Inflammatory macrophage treated with lipopolysaccharide for 4 hours (primary cell): ENCODE measurements at regions not wholly inside any gene's neighbourhood (a gene's known extent, or its start where the extent isn't known, plus 50 kb on each side); places are given as distances from the start of the nearest gene placed in this dataset.

ENCODE experiments used
- DNase-seq: peaks from one replicate; pipeline ENCODE4 v3.0.0-alpha.2; 2020

DNA sequence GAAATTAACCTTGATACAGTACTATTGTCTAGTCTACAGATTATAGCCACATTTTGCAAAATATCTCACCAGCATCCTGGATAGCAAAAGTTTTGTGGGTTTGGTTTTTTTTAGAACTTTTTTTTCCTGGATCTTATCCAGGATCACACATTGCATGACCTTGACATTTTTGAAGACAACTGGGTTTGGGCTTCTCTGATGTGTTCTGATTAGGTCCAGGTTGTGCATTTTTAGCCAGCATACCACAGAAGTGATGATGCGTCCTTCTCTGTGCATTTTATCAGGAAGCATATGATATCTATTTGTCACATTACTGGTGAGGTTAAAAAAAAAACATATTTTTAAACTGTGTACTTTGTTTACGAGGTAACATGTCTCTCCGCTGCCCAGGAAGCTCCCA, 221.0 kb upstream of the OSR1 start:
- no peak for DNase-seq

DNA sequence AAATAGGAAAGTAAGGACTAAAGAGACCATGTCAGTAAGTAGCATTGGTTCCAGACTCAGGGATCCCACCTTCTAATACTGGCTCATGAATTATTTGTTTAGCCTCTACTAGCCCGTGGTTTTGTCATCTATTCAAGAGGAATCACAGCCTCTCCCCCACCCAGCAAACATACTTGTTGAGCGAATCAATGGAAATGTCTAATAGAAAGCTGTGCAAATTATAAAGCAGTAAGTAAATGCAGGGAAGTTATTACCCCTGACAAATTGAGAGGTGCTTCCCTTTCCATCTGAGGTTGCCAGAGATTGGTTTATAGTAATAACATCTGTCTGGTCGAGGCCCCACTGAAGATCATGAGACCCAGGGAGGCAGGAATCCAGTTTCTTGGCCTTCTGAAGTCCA, 219.3 kb upstream of the OSR1 start:
- no peak for DNase-seq

- no peak for DNase-seq
Observed at GRCh38 chr2:19576411-19576810, 218.0 kb upstream of the OSR1 start.

- DNase-seq: no peak
Observed at GRCh38 chr2:19575641-19576040, 217.2 kb upstream of the OSR1 start.

- DNase-seq: no peak
Observed at GRCh38 chr2:19574778-19575260, 216.4 kb upstream of the OSR1 start.

- DNase-seq: no peak
Observed at GRCh38 chr2:19573784-19574183, 215.4 kb upstream of the OSR1 start.

DNA sequence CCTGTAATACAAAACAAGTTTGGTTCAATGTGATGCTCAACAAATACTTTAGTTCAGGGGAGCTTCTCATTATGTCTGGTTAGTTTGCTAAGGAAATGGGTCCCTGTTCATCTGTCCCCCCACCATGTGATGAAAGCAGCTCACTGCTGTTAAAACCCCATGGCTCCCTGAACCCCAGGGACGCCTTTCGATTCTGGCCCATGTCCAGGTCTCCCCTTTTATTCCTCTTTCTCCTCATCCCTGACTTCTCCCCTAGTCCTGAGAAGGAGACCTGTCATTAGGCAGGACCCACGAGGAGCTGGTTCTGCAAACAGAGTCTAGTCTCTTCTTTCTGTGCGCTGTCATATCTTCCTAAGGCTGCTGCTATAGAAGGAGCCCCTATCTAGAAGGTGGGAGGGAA, 213.3 kb upstream of the OSR1 start:
- DNase-seq: no peak

DNA sequence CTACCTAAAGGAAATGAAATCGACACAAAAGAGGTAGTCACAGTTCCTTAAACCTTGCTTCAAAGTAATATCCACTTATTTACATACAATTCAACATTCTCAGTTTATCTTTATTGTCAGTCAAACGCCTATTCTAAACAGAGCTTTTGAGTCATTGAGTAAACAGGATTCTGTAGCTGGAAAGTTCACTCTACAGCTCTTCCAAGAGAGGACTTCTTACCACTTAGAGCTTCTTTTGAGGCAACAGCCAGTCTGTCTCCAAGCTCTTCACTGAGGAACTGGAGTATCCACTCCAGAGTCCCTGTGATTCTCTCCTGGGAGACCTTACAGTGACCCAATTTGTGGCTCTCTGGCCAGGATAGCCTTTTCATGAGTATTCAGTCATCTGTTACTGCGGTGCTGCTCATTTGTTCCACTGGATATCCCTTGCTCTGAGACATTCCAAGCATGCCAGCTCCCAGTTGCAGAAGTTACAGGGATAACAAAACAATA, 210.9 kb upstream of the OSR1 start:
- no peak for DNase-seq

GRCh38 chr2:19568809-19569208, 210.4 kb upstream of the OSR1 start:
- no peak for DNase-seq

- no peak for DNase-seq
Observed at GRCh38 chr2:19560785-19561184, 202.4 kb upstream of the OSR1 start.

GRCh38 chr2:19559596-19560240, 201.3 kb upstream of the OSR1 start:
- DNase-seq: no peak

DNA sequence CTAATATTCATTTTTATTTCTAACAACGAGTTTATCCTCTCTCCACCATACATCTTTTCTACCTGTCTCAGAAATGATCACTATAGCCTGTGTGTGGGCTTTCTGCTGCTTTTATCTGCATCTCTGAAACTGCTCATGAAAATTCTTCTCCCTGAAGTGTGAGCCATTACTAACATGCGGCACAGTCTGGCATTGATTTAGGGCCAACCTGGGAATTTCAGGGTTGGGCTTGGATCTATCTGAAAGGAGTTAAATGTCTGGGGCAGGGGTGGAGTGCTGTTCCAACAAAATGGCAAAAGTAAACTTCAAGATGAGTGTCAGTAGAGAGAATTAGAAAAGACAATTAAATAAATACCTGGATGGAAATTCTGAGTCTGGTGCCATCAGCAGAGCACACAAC, 198.2 kb upstream of the OSR1 start:
- no peak for DNase-seq

DNA sequence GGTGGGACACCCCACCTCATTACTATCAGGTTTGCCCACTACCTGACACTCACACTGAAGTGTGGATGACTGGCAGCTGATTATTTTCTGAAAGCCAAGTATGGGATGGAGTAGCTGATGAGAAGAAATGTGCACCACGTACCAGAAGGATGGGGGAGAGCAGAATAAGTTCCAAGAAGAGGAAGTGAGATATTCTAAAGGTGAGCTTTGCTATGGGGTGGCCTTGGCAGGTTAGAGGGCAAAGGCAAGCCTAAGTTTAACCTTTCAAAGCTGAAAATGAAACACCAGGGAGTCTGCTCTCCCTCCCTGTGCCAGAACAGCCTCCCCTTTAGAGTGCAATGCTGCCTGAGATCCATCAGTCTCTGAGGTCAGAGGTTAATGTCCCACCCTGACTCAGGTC, 196.1 kb upstream of the OSR1 start:
- no peak for DNase-seq

DNA sequence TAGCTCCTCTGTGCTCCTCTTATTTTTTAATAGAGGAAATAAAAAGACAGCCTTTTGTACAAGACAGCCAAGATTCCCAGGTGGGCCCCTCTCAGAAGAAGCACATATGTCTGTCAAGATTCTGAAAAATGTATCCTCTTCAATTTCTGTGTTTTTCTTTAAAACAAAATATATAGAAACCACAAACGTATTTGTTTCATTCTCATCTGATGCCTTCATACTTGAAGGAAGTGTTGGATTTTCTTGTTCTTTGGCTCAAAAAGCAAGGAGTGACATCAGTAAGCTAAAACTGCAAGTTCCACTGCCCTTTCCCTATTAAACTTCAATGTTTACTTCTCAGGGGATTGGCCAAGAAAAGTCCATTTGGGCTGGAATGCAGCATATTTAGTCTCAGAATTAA, 193.8 kb upstream of the OSR1 start:
- DNase-seq: no peak

GRCh38 chr2:19550750-19551149, 192.3 kb upstream of the OSR1 start:
- no peak for DNase-seq

DNA sequence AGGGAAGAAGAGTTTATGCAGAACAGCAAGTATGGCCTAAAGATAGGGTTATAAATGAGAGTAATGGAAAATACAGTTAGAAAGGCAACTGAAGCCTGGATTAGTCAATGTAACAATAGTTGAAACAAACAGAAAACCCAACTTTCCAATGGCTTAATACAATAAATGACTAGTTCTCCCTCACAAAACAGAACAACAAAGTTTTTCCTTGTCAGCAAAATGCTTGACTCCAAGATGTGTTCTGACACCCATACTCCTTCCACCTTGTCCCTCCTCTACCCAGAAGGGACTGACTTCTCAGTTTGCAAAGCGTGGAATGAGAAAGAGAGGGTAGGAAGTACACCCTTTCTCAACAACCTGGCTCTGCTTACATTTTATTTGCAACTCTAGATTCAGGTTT, 191.4 kb upstream of the OSR1 start:
- no peak for DNase-seq

DNA sequence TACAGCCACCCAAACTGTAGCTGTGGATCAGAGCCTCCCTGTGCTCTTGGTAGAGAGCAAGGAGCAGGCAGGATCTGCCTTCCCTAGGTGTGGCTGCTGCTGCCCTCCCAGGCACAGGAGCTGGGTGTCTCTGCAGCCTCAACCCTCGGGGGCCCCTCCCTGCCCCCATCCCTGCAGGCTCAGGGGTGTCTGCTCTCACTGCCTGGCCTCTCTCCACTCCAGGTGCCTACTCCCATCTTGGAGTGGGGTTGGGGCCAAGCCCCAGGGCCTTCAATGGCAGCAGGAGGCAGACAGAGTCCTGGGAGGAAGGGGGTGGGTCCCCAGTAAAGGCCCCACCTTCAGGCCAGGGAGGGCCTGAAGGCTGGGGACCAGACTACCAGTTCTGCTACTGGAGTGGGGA, 189.7 kb upstream of the OSR1 start:
- DNase-seq: no peak

DNA sequence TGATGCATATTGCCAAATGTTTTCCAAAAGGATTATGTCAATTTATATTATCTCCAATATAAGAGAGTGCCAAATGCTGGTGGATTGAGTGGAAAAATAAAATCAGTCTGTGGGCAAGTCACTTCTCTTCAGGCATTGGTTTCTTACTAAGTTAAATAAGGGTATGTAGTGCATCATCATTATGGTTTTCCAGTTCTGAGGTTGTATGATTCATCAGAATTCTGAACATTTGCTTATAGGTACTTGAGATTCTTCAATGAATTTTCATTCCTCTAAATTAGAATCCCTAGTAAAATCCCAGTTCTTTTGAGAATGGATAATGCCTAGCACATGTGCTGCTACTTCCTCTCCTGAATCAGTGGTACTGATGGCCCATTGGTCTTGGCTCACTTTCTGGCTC, 188.9 kb upstream of the OSR1 start:
- DNase-seq: no peak

DNA sequence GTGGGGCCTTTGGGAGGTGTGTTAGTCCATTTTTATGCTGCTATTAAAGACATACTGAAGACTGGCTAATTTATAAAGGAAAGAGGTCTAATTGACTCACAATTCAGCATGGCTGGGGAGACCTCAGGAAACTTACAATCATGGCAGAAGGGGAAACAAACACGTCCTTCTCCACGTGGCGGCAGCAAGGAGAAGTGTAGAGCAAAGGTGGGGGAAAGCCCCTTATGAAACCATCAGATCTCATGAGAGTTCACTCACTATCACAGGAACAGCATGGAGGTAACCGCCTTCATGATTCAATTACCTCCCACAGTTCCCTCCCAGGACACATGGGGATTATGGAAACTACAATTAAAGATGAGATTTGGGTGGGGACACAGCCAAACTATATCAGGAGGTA, 187.1 kb upstream of the OSR1 start:
- DNase-seq: no peak

DNA sequence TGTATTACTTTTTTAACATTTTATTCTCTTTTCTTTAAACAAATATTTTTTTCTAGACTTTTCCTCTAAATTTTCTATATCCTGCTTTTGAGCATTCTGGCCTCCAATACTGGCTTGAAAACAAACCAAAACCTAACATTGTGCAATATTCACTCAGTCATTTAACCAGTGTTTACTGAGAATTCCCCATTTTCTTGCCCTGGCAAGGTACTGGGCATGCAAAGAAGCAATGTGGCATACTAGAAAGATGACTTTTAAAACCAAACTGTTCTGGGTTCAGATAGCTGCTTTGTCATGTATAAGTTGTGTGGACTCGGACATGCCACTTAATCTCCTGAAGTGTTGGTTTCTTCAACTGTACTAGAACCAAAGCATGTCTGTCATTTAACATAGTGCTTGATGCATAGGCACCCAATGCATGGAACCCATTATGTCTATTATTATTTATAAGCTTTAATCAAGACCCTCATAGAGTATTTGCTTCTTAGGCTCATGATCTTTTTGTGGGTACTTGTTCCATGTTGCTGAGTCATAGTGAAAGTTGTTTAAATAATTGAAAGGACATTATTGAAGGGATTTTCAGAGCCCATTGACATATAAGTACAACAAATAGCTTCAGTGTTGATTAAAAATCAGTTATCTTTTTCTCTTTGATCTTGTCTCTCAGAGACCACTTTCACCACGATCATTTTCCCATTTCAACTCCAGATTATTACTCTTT, 185.4 kb upstream of the OSR1 start:
- no peak for DNase-seq

DNA sequence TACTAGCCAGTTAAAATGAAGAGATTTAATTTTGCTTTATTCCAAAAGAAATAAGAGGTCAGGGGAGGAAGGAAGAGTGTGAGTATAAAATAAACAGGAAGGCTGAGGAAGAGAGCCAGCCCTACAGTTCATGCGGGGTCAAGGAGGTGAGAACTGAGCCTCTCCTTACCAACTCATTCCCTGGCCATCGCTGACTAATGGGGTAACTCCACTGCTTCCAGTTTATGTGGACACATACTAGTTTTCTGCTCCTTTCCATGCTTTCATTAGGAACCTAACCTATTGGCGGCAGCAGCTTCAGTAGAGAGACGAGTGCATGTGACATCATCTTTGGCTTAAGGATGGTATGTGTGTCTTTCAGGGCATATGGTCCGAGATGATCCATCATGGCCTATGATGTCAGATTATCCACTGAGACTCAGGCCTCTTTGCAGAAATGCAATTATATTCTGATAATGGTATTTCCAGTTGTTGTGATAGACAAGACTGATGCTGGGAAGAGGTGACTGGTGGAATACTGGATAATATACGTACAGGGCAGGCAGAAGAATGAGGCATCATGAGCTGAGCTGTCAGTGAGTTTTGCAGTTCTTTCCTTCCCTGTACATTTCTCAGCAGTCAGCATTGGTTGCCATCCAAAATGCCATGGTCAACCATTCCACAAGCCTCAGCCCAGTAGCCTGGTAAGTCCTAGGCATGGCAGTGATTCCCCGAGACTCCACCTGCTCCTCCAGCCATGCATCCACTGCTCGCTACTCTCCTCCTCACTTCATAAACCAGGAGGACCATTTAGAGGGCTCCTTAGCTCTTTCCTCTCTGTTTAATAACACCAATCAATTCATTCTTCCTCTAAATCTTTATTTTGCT, 184.6 kb upstream of the OSR1 start:
- no peak for DNase-seq

DNA sequence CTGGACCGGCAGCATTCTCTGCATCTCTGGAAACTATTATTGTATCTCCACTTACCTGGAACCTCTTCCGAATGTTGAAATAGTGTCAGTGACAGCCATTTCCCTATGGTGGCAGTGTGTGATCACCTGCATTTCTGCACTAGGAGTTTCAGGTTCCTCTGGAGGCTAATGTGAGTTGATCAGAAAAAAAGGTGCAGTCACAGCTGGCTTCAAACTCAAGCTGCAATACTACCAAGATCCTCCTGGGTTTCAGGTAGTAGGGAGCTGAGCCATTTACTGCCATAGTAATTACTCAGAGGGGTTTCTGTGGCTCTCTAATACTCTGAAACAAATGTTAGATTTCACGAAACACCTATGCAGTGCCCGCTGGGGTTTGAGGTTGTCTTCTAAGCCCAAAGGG, 183.5 kb upstream of the OSR1 start:
- DNase-seq: no peak

DNA sequence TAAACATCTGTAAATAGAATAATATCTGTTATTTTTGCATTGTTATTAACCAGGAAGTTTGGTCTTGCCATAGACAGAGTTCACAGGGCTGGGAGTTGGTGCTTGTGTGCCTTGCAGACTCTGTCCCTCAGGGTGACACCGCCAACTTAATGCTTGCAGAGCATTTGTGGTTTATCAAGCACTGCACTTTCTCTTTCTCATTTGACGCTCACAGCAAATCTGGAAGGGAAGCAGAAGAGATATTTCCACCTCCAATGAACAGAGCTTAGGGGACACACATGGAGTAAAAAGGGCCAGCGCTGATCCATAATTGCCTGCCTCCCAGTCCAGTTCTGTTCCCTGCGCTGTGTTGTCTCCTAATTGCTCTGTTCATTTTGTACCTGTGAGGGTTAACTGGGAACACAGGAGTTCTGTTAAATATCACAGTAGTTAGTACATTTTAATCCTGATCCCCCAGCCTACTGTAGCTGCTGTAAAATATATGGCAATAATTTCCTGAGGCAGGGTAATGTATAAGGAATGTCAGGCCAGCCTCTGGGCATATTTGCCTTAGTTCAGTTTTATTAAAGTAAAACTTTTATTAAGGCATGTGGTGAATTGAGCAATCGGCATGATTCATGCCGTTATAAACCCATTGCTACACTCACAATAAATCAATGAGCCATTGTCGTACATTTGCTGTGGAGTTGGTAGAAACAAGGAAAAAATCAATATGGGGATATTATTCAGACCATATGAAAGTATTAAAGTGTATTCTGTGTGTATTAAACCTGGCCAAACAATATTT, 182.5 kb upstream of the OSR1 start:
- DNase-seq: no peak
